ENCODE measurements at regions not wholly inside any gene's neighbourhood (a gene's known extent, or its start where the extent isn't known, plus 50 kb on each side); places are given as distances from the start of the nearest gene placed in this dataset.

GRCh38 chr2:104050656-104051242, 803.2 kb upstream of the POU3F3 start (continued):
- TF ChIP-seq ZNF138 (tag by site-specific recombination; IDR thresholded peaks at IDR 0.05; ENCODE audit: borderline replicate concordance) (no peak), WT1 (tag by site-specific recombination; IDR thresholded peaks at IDR 0.05) (peak; percentile 85), ZNF280C (tag by site-specific recombination; IDR thresholded peaks at IDR 0.05) (no peak), ZNF585B (tag by site-specific recombination; IDR thresholded peaks at IDR 0.05) (no peak), ZNF239 (tag by site-specific recombination; IDR thresholded peaks at IDR 0.05) (no peak)

- ChIA-PET CTCF (no interaction called here), POLR2A (no interaction called here)
- Histone ChIP-seq H3K4me3 (ENCODE audit: low read depth, low read length) (no peak overlapping the region), H3K4me1 (ENCODE audit: control insufficient read depth, insufficient read depth, low read length) (peaks cover 36% of the 10 kb centered on the region), H3K27ac (ENCODE audit: extremely low read depth, low read depth, low read length) (no peak overlapping the region), H3K36me3 (ENCODE audit: control insufficient read depth in 2 of 2, insufficient read depth in 1 of 2, low read length in 2 of 2) (no peaks in the 10 kb centered on the region), H3K9me3 (ENCODE audit: control insufficient read depth, insufficient read depth, low read depth, low read length) (no peaks in the 10 kb centered on the region)
- TF ChIP-seq ZNF266 (tag by site-specific recombination; IDR thresholded peaks at IDR 0.05; ENCODE audit: low read depth): no peak
- no peak for TF ChIP-seq ZNF10 (tag by site-specific recombination; IDR thresholded peaks at IDR 0.05)
- TF ChIP-seq ZNF658 (tag by site-specific recombination; IDR thresholded peaks at IDR 0.05): no peak
These were observed 802.1 kb upstream of the POU3F3 start for GRCh38 chr2:104051766-104052165.

GRCh38 chr2:104052356-104052755, 801.6 kb upstream of the POU3F3 start:
- Histone ChIP-seq H3K36me3 (ENCODE audit: control insufficient read depth in 2 of 2, insufficient read depth in 1 of 2, low read length in 2 of 2) (no peaks in the 10 kb centered on the region), H3K27ac (ENCODE audit: extremely low read depth, low read depth, low read length) (no peak overlapping the region; the same call in 1 of the 2 replicates), H3K4me1 (ENCODE audit: control insufficient read depth, insufficient read depth, low read length) (peaks cover 36% of the 10 kb centered on the region), H3K9me3 (ENCODE audit: control insufficient read depth, insufficient read depth, low read depth, low read length) (no peaks in the 10 kb centered on the region), H3K4me3 (ENCODE audit: low read depth, low read length) (no peak overlapping the region)
- ChIA-PET CTCF (no interaction called here), POLR2A (no interaction called here)
- TF ChIP-seq PBX3 (CRISPR knock-in tag; IDR thresholded peaks at IDR 0.05) (no peak), OVOL3 (tag by site-specific recombination; IDR thresholded peaks at IDR 0.05) (no peak), ZNF324 (tag by site-specific recombination; IDR thresholded peaks at IDR 0.05) (no peak), ZSCAN4 (tag by site-specific recombination; IDR thresholded peaks at IDR 0.05) (no peak), ZNF362 (tag by site-specific recombination; IDR thresholded peaks at IDR 0.05) (no peak), ZNF221 (tag by site-specific recombination; IDR thresholded peaks at IDR 0.05; ENCODE audit: borderline replicate concordance) (no peak), ZNF621 (tag by site-specific recombination; IDR thresholded peaks at IDR 0.05) (no peak), ZNF561 (tag by site-specific recombination; IDR thresholded peaks at IDR 0.05; ENCODE audit: borderline replicate concordance) (no peak), ZNF292 (tag by site-specific recombination; IDR thresholded peaks at IDR 0.05; ENCODE audit: borderline replicate concordance, low read depth) (no peak), ZBTB8A (tag by site-specific recombination; IDR thresholded peaks at IDR 0.05) (no peak), ZNF239 (tag by site-specific recombination; IDR thresholded peaks at IDR 0.05) (no peak), ZNF16 (tag by site-specific recombination; IDR thresholded peaks at IDR 0.05; ENCODE audit: low read depth) (no peak), ZNF768 (tag by site-specific recombination; IDR thresholded peaks at IDR 0.05) (no peak), ZNF394 (tag by site-specific recombination; IDR thresholded peaks at IDR 0.05; ENCODE audit: borderline replicate concordance) (no peak), ZNF223 (tag by site-specific recombination; IDR thresholded peaks at IDR 0.05) (no peak), ZNF341 (tag by site-specific recombination; IDR thresholded peaks at IDR 0.05; ENCODE audit: low read depth) (no peak)
